NCI-H2196 (cell line): ENCODE measurements at regions not wholly inside any gene's neighbourhood (a gene's known extent, or its start where the extent isn't known, plus 50 kb on each side); places are given as distances from the start of the nearest gene placed in this dataset.
A peak's percentile ranks its signal among the peaks of the same experiment; 100 is the strongest.
"Not testable (repeated sequence)": the region's sequence is repeated elsewhere in the genome, so short reads cannot be mapped to it uniquely, and the experiment has no call there.

Source experiments
- DNase-seq: peaks from one replicate; lab custom pipeline; 2025; ENCODE audit not compliant: unreplicated experiment; lab: John Stamatoyannopoulos, UW

DNA sequence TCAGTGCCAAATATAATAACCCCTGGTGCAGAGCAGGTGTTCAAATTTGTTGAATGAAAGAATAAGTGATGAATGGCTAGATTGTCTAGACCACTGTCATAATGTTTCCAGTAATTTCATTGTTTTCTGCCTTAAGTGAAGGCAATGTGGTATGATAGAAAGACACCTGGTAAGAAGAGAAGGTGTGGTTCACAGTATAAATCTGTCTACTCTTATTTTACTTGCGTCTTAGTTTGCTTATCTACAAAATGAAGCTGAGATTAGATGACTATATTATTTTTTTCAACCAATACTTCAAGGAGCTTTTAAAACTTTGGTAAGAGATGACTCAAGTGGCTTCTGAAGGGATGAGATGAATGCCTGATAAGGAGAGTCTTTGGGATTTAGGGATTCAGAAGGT is 788.4 kb downstream of the EPHA4 start:
- peak; percentile 59 for DNase-seq

DNA sequence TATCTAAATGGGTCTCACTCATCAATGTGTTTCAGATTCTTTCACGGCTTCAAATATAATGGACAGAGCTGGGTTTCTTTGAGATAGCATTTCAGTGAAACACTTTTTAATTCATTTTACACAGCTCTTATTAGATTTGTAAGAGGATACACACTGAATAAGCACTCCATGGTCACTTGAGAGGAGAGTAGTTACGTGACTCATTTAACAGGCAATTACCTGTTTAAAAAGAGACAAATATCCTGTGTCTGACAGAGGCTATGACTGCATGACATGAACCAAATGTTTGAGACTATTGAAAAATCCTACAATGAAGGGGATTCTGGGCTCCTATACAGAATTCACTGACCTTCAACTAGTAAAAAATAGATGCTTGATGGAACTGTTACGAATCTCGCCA is 786.9 kb downstream of the EPHA4 start:
- DNase-seq: peak; percentile 70

DNA sequence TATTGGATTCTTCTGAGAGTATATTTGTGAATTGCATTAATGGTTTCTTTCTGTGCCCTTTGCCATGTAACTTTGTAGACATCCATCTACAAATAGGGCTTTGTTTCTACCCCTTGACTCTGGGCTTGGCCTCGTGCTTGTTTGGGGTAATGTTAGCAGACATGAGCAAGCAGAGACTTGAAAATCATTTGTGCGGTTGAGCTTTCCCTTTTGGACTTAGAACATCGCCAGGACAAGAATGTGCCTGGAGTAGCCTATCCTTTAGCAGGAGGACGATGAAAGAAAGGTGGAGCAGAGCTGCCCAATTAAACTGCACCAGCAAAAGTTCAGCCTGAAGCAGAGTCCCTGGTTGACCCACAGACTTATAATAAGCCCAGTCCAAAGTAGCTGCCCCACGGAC is 785.9 kb downstream of the EPHA4 start:
- no peak for DNase-seq

DNA sequence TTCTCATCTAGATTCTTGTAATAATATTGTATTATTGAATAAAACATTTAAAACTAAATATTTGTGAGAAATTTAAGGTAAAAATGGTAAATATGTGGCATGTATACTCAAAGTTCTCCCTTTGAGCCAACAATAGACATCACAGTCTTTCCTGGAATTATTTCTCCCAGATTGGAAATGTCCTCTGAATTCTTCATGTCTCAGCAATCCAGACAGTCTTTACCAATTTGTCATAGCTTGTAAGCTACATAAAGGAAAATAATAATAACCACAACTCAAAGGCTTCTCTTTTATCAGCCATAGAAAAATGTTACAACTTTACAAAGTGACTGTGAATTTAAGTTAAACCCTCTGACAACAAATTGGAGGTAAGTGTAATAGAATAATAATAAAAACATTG is 784.9 kb downstream of the EPHA4 start:
- DNase-seq: no peak

DNA sequence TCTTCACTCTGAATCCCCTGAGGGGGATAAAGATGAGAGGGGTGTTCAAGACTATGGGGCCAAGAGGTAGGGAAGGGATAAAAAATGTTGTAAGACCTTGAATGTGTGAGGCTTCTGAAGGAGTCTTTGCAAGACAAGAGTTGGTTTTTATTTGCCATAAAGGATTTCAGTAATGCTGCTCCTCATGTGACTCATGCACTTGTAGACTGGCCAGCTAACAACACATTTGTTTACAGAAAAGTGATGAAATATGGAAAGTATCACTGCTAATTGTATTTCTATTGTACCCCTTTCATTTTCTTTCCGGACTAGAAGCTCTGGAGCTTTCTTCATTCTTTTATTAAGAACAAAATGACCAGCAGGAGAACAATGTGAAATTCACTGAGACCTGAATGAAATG is 782.1 kb downstream of the EPHA4 start:
- no peak for DNase-seq

DNA sequence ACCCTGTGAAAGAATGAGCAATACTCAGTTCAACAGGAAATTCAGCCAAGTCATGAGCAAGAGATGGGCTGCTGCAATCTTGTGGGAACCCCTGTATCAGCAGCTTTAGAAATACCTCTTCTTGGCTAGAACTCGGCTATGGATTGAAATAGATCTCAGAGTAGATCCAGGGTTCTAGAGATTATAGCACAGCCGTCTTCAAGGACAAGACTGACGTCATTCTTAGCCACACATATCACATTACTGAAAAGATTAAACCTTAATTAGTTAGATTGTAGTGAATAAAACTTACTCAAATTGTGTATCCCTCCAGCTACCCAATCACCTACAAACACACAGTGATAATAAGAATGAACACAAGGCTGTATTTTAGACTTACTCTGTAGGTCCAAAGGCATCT is 776.4 kb downstream of the EPHA4 start:
- DNase-seq: no peak

DNA sequence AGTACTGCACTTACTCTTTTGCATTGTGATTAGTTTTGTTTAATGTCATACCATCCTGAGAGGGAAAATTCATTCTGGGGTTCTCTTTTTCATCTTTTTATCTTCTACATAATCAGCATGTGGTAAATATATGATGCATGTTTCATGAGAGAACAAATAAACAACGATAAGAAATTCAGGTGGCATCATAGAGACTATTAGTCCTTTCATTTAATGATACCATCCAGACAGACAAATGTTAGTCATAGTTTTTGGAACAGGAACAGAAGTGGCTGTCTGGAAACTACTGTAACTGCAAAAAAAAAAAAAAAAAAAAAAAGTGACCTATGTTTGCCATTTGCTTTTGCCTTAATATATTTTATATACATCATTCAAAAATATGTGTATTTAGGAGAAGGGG is 761.0 kb downstream of the EPHA4 start:
- DNase-seq: no peak

DNA sequence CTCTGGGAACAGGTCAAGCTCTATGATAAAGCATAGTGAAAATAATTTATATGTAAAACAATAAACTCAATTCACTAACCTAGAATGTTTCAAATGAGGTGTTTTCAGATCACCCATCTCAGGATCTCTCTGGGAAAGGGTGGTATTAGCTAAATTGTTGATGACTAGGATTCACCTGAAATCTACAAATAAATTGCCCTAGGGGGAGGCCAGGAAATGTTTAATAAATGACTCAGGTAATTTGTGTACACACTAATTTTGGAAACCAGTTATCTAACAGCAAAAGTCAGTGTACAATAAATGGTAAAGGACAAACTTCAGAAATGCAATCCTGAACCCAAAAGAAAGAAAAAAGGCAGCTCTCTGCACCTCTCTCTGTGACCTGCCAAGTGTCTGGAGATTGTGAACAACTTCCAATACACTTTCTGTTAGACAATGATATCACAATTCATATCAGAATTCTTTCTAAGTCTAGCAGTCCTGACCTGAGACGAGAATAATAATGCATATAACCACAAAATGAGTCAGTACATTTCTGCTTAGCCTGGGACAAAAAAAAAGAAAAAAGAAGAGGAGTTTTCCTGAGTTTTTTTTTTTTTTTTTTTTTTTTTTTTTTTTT is 760.0 kb downstream of the EPHA4 start:
- DNase-seq: no peak

DNA sequence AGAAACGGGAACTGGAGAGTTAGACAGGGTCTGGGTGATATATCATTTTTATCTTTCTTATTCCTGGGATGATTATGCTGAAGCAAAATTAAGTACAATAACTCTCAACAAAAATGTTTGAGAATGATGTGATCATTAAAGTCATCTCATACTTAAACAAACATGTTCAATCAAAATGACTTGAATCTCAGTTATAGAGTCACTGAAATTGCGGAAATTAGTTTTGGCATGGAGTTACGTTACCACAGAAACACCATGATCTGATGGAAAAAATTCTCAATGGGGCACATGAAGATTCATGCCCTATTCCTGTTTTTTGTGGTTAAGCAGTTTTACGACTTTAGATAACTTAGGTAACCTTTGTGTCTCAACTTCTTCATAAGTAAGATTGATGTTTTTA is 757.7 kb downstream of the EPHA4 start:
- no peak for DNase-seq

DNA sequence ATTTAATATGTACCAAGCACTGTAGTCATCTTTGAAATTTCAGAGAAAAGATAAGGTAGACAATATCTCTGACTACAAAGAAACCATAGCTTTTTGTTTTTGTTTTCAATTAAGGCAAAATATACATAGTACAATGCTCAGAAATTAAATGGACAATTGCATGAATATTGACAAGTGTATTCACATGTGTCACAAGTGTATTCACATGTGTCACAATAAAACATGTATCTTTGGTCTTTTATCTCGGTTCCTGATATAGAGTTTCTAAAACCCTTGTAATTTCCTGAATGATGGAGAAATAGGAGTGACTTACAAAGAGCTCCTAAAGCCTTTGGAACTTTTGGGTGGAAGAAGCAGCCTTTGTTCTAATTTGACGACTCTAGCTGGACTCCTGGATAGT is 756.4 kb downstream of the EPHA4 start:
- no peak for DNase-seq

DNA sequence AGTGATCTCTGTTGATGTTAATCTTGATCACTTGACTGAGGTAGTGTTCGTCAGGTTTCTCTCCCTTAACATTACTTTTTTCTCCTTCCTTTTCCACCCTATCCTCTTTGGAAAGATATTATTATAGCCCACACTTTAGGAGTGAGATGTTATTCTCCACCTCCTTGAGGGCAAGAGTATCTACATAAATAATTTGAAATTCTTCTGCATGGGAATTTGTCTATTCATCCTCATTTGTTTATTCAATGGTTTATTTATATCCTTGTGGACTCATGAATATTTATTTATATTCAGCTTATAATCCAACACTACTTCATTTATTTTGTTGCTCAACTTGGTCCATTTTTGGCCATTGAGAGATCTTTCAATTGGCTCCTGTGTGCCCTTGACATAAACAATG is 750.4 kb downstream of the EPHA4 start:
- DNase-seq: no peak

DNA sequence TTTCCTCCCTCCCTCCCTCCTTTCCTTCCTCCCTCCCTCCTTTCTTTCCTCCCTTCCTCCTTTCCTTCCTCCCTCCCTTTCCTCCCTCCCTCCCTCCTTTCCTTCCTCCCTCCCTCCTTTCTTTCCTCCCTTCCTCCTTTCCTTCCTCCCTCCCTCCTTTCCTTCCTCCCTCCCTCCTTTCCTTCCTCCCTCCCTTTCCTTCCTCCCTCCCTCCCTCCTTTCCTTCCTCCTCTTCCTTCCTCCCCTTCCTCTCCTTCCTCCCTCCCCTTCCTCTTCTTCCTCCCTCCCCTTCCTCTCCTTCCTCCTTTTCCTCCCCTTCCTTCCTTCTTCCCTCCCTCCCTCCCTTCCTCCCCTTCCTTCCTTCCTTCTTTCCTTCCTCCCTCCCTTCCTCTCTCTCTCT is 748.5 kb downstream of the EPHA4 start:
- not testable (repeated sequence) for DNase-seq

DNA sequence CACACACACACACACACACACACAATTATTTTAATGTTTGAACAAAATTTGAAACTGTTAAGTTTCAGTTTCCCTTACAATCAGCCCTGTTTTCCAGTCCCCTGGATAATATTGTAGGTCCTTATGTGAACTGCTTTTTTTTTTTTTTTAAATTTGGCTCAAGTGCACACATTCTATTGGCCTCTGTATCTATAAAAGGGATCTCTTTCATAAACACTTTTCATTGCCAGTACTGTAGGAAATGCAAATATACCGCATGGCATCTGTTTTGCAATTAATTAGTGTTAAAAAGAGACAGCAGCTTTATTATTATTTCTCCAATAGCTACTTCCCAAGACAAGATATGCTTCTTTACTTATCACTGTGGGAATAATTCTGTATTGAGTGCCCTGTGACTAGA is 738.7 kb downstream of the EPHA4 start:
- no peak for DNase-seq

DNA sequence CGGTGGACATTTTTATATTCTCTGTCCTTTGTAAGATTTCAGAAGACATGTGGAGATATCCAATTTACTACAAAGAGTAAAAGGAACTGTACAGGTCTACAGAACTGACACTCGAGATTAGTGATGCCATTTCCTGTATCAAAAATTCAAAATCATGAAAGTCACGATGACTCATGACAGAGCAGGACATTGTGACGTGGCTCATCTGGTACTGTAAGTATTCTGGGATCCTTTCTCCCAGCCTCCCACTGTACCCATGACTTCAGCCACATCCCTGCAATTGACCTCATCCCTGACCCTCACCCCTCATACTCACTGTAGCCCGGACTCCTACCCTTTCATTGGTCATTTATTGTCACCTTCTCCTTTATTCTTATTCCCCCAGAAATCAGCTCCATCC is 736.5 kb downstream of the EPHA4 start:
- DNase-seq: no peak

DNA sequence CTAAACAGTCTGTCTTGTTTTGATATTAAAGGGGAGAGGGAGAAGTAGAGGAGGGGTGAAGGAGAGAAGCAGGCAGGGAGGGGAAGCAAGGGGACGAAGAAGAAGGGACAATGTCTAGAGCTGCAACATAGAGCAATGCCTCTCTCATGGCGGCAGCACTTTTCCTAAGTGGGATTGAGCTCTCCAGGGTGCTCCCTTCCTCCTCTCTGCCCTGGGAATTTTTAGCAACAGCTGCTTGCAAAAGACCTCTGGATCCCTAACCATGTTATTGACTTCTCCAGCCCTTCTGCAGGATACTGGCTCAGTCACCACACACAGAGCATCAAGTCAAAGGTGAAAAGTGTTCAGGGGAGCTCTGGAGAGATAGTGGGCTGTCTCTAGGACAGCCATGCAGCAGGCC is 734.9 kb downstream of the EPHA4 start:
- DNase-seq: no peak

DNA sequence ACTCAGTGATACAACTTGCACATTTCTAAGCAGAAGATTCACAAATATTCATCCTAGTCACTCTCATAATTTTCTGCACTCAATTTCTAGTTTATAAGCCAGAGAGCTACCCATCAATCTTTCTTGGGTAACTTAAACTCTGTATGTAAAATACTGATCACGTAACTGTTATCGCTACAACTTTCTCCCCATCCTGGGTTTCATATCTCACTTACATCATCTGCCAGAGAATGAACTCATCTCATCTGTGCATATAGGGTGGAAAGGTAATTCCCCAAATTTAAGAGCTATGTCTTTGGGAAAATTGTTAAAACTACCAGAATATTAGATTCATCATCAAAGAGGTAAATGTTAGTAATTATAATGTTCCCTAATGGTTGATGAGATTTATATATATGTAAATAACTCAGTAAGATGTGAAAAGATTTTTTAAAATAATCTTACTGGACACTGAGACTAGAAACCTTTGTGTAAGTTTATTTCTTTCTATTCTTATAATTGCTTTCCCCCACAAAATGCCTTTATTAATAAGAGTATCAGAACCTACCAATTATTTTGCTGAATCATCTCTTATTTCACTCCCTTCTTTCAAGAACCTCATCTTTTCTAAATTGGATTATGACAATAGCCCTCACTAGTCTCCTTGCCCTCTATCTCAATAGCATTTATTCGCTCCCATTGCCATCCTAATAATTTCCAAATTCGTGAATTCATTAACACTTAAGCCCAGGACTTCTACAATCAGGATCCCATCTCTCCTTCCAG is 729.0 kb downstream of the EPHA4 start:
- DNase-seq: no peak

DNA sequence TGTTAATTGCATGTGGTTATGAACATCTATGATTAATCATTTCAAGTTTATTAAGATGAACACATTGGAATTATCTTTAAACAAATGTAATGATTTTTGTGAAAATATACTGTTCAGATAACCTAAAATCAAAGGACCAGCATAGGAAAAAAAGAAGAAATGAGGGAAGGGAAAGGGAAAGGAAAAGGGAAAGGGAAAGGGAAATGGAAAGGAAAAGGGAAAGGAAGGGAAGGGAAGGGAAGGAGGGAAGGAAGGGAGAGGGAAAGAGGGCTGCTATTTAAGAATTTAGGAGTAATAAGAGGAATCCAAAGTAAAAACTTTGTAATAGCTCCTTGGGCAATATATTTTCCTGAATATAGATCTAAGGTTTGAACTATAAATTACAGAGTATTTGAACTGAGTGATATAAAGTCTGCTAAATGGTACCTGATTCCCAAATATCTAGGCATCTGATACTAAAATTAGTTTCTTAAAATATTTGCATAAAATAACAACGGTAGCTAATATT is 726.3 kb downstream of the EPHA4 start:
- DNase-seq: no peak

DNA sequence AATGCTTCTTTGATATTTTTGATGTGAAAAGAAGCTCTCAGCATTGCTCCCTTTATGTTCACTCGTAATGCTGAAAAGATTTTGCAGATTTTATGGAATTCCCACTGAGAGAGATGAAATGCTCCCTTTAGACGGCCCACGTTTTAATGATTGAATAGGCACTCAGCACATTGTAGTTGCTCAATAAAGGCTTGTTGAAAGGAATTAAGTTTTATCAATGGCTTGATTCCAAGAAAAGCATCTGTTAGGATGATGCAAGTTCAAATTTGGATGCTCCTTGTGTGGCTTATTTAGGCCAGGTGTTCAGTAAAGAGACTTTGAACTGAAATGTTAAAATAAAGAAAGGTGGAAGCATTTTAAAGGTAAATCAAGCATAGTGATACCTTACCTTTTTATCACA is 725.1 kb downstream of the EPHA4 start:
- no peak for DNase-seq

DNA sequence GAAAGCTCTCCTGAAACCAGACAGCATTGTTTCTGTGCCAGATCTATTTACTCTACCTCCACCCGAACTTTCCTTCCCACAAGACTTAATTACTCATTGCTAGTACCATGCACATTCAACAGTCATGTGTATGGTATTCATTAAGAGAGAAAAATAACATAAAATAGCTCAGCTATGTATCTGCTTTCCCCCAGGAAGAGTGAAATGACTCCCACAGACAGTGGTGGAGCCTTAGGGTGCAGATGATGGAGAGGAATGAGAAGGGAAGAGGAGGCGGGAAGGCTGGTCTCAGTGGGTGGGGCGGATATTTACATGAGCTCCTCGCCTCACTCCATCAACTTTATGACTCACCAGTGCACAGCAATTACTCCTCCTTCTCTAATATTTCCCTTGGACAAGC is 724.5 kb downstream of the EPHA4 start:
- DNase-seq: no peak

DNA sequence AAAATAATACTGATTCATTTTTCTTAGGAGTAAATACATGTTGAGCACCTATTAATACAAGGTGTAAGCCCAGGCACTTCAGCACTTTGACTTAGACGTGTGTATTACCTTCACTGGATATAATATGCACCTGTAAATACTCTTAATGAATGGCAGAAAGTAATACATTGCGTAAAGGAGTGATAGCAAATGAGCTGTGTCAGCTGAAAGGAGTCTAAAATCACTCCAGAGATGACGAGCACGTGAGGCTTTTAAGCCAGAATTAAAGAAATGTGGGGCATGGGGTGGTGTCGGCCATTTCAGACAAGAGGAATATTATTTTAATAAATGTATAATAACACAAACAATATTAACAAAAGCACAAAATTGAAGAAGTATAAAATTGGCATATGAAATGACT is 722.7 kb downstream of the EPHA4 start:
- DNase-seq: no peak

DNA sequence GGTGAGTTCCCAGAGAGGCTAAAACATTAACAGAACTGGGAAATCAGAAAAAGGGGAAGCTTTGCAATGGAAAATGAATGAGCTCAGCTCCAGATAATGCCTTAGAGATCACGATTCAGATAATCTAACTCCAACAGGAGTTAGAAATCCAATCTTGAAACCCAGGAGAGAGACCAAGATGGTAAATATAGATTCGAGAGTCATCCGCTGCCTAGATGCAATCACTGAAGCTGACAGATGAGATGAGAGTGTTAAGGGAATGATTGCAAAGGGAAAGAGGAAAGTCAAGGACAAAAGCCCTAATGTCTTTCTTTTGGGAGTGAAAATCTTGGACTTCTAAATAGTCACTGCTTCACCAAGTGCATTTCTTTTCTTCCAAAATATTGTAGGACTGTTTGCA is 722.0 kb downstream of the EPHA4 start:
- DNase-seq: no peak

DNA sequence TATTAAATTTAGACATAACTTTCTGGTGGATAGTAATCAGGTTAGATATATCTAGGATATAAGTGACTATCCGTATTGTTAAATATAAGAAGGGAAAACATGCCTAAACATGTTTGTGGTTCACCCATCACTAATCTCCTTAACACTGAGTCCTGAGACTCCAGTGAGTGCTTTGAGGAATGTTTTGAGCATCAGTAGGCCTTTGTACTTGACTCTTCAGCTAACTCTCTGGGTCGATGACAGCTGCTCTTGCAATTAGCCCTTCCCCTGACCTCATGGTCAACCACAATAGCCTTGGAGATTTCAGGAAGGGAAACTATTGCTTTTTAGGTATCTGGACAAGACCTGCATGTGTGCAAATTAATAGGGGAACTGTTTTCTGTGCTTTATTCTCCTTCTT is 716.8 kb downstream of the EPHA4 start:
- no peak for DNase-seq

DNA sequence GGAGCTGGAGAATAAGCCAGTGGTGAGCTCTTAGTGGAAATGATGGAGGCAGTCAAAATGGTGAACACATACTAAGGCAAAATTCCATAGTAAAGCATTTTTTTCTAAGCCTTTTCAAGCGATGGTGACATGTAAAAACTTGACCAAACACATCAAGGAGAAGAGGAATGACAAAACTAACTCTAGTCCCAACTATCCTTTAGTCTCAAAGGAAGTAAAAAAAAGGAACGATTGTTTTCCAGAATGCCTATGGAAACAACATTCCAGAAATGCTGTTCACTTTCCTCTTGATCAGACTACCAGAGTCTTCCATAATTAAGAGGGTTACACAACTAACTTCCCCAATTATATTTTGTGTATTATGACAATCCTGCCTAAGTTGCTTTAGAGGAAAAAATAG is 715.6 kb downstream of the EPHA4 start:
- no peak for DNase-seq
